ENCODE measurements at regions not wholly inside any gene's neighbourhood (a gene's known extent, or its start where the extent isn't known, plus 50 kb on each side); places are given as distances from the start of the nearest gene placed in this dataset.

DNA sequence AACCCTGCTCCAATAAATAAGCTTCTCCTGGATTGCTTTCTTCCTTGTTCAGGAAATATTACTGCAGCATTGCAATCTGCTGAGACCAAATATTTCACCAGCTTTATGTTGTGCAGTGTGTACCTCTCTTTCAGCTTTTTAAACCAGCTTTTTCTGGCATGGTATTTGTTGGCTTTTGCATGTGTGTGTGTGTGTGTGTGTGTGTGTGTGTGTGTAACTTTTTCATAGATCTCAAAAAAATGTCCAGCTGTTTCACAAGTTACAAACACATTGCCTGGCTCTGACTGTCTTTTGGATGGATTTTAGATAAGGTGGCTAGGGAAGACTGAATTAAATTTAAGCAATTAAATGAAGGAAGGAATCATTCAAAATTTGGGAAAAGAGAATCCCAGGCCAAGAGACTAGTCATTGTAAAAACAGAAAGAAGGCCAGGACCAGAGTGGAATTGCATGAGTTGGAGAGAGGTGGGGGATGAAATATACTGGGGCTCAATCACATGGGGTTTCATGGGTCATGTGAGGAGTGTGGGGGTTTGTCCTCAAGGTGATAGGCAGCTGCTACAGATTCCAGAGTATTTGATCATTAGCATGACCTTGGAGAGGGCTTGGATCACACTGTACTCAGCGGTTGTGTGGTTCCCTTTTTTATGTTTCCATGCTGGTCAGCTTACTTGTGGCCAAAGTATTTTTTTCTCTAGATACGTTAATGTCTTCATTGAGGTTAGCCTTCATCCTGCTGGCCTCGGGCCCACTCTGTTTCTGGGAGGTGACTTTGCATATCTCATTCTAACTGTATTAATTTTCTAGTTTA lies 357.7 kb upstream of the BOD1L1 start:
- TF ChIP-seq, protein P1, sequence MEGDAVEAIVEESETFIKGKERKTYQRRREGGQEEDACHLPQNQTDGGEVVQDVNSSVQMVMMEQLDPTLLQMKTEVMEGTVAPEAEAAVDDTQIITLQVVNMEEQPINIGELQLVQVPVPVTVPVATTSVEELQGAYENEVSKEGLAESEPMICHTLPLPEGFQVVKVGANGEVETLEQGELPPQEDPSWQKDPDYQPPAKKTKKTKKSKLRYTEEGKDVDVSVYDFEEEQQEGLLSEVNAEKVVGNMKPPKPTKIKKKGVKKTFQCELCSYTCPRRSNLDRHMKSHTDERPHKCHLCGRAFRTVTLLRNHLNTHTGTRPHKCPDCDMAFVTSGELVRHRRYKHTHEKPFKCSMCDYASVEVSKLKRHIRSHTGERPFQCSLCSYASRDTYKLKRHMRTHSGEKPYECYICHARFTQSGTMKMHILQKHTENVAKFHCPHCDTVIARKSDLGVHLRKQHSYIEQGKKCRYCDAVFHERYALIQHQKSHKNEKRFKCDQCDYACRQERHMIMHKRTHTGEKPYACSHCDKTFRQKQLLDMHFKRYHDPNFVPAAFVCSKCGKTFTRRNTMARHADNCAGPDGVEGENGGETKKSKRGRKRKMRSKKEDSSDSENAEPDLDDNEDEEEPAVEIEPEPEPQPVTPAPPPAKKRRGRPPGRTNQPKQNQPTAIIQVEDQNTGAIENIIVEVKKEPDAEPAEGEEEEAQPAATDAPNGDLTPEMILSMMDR (IDR thresholded peaks at IDR 0.05), result no peak
- TF ChIP-seq POLR2A (IDR thresholded peaks at IDR 0.05), result no peak
